Panc1 (cell line): ENCODE measurements at regions not wholly inside any gene's neighbourhood (a gene's known extent, or its start where the extent isn't known, plus 50 kb on each side); places are given as distances from the start of the nearest gene placed in this dataset.

Experiments used
- ATAC-seq: fragments of 200-7000 bp; cut with Tn5 transposase; 2 replicates; pipeline ENCODE4 v1.9.1; 2020; ENCODE audit warnings: mild to moderate bottlenecking, moderate library complexity
- BruUV-seq: library from RNA; stranded (reverse); fragments of 400-500 nt; replicated peaks from 2 replicates; lab custom pipeline; 2021; lab: Mats Ljungman, UMichigan
- CTCF ChIA-PET: fragments of 300-600 bp; sonication (Branson Sonifier 250); formaldehyde crosslinking; loops from one replicate; lab custom pipeline; 2022; ENCODE audit warnings: antibody characterized with exemption; lab: Charles Lee
- POLR2A ChIA-PET: fragments of 300-600 bp; sonication (Branson Sonifier 250); formaldehyde crosslinking; loops from one replicate; lab custom pipeline; 2022; ENCODE audit warnings: antibody characterized with exemption; lab: Charles Lee
- DNase-seq: peaks from one replicate; pipeline ENCODE4 v3.0.0-alpha.2; 2010; ENCODE audit warnings: low read depth, low spot score
- H3K27ac ChIP-seq: 2 replicates; pipeline ENCODE4 v1.5.1; 2011; ENCODE audit warnings: mild to moderate bottlenecking, low read length, inconsistent platforms
- H3K27me3 ChIP-seq: fragments of 200-500 bp; sonication (Bioruptor generic); 2 replicates; pipeline ENCODE4 v1.6.0; 2014; ENCODE audit warnings: low read length, inconsistent platforms; ENCODE audit not compliant: control insufficient read depth, insufficient read depth
- H3K36me3 ChIP-seq: fragments of 200-500 bp; sonication (Bioruptor generic); 2 replicates; pipeline ENCODE4 v1.5.1; 2014; ENCODE audit warnings: inconsistent platforms, mild to moderate bottlenecking, low read length, moderate library complexity; ENCODE audit not compliant: control insufficient read depth, insufficient read depth
- H3K4me1 ChIP-seq: 2 replicates; pipeline ENCODE4 v1.5.1; 2011; ENCODE audit warnings: inconsistent platforms, mild to moderate bottlenecking, low read length, moderate library complexity; ENCODE audit not compliant: control insufficient read depth, insufficient read depth
- H3K4me3 ChIP-seq, 2 experiments: 2 replicates each; pipeline ENCODE4 v1.5.1; 2011 to 2012; ENCODE audit warnings: low read depth in 2 of 2, low read length in 2 of 2, mild to moderate bottlenecking in 2 of 2, inconsistent platforms in 1 of 2, moderate library complexity in 1 of 2
- H3K9me3 ChIP-seq: fragments of 200-500 bp; sonication (Bioruptor generic); 2 replicates; pipeline ENCODE4 v1.5.1; 2014; ENCODE audit warnings: low read depth, mild to moderate bottlenecking, inconsistent platforms, low read length, moderate library complexity; ENCODE audit not compliant: control insufficient read depth, insufficient read depth
- POLR2AphosphoS5 ChIP-seq: IDR thresholded peaks from 2 replicates; pipeline ENCODE4 v1.6.1; 2012; ENCODE audit warnings: mild to moderate bottlenecking, low read depth, low read length, moderate library complexity
- SIN3A ChIP-seq: IDR thresholded peaks from 2 replicates; pipeline ENCODE4 v1.6.1; 2012; ENCODE audit warnings: low read depth, mild to moderate bottlenecking, low read length, moderate library complexity, borderline replicate concordance; ENCODE audit not compliant: insufficient read depth
- TCF7L2 ChIP-seq: IDR thresholded peaks from 2 replicates; pipeline ENCODE4 v1.6.1; 2011; ENCODE audit warnings: mild to moderate bottlenecking, low read depth, low read length, inconsistent platforms
- in situ Hi-C: cut with HindIII; loops from 2 replicates; pipeline ENCODE4 v1.10.0; 2016; ENCODE audit warnings: low sequenced_read_pairs, low pct_unique_long_range_greater_than_20kb
- intact Hi-C: fragments of 100-400 bp; cut with micrococcal nuclease; formaldehyde crosslinking; loops from one replicate; pipeline ENCODE4 v1.10.0; 2022; ENCODE audit not compliant: unreplicated experiment
- TF ChIP-seq, protein P1 (sequence below), 2 experiments: IDR thresholded peaks; 2 replicates each; pipeline ENCODE4 v1.6.1; 2011 to 2012; ENCODE audit warnings: low read depth in 2 of 2, control low read depth in 1 of 2, low read length in 1 of 2, mild to moderate bottlenecking in 1 of 2, moderate library complexity in 1 of 2; ENCODE audit not compliant: insufficient read depth in 1 of 2
- TF ChIP-seq, protein P2 (sequence below): fragments of 450-650 bp; IDR thresholded peaks from 2 replicates; pipeline ENCODE4 v1.5.1; 2017; ENCODE audit warnings: mild to moderate bottlenecking

DNA sequence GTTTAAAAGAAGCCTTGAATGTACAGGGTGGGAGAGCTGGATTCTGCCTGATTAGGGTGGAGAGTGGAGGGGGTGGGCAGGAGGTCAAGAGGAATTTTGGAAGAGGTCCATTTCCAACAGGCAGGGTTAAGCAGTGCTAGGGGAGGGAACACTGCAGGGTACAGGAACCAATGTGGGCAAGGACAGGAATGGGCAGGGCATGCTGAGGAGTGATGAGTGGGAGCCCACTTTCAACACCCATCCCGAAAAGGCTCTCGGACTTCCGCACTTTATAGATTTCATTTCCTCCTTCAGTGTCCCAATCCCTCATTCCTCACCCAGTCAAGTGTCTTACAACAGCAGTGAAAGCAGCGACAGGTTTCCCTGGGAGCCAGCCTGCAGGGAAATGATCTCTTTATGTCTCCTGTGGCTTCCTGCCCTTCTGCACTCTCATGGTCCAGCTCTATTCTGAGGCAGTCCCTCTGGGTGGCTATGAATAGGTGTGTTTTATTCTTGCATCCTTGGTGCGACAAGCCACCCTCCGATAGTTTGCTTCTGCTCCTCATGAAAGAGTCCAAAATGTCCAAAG is 50.5 kb upstream of the ZNF507 start:
- no peaks in the 10 kb centered on the region for H3K4me1 ChIP-seq
- intact Hi-C loops (no loop called here), in situ Hi-C loops (no loop called here)
- TF ChIP-seq, protein P1, sequence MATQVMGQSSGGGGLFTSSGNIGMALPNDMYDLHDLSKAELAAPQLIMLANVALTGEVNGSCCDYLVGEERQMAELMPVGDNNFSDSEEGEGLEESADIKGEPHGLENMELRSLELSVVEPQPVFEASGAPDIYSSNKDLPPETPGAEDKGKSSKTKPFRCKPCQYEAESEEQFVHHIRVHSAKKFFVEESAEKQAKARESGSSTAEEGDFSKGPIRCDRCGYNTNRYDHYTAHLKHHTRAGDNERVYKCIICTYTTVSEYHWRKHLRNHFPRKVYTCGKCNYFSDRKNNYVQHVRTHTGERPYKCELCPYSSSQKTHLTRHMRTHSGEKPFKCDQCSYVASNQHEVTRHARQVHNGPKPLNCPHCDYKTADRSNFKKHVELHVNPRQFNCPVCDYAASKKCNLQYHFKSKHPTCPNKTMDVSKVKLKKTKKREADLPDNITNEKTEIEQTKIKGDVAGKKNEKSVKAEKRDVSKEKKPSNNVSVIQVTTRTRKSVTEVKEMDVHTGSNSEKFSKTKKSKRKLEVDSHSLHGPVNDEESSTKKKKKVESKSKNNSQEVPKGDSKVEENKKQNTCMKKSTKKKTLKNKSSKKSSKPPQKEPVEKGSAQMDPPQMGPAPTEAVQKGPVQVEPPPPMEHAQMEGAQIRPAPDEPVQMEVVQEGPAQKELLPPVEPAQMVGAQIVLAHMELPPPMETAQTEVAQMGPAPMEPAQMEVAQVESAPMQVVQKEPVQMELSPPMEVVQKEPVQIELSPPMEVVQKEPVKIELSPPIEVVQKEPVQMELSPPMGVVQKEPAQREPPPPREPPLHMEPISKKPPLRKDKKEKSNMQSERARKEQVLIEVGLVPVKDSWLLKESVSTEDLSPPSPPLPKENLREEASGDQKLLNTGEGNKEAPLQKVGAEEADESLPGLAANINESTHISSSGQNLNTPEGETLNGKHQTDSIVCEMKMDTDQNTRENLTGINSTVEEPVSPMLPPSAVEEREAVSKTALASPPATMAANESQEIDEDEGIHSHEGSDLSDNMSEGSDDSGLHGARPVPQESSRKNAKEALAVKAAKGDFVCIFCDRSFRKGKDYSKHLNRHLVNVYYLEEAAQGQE (IDR thresholded peaks at IDR 0.05; ENCODE audit: insufficient read depth in 1 of 2, low read depth in 2 of 2, low read length in 1 of 2), result no peak
- TF ChIP-seq TCF7L2 (no peak), SIN3A (no peak), POLR2AphosphoS5 (no peak)
- TF ChIP-seq, protein P2, sequence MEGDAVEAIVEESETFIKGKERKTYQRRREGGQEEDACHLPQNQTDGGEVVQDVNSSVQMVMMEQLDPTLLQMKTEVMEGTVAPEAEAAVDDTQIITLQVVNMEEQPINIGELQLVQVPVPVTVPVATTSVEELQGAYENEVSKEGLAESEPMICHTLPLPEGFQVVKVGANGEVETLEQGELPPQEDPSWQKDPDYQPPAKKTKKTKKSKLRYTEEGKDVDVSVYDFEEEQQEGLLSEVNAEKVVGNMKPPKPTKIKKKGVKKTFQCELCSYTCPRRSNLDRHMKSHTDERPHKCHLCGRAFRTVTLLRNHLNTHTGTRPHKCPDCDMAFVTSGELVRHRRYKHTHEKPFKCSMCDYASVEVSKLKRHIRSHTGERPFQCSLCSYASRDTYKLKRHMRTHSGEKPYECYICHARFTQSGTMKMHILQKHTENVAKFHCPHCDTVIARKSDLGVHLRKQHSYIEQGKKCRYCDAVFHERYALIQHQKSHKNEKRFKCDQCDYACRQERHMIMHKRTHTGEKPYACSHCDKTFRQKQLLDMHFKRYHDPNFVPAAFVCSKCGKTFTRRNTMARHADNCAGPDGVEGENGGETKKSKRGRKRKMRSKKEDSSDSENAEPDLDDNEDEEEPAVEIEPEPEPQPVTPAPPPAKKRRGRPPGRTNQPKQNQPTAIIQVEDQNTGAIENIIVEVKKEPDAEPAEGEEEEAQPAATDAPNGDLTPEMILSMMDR, result no peak
- no peaks in the 10 kb centered on the region for H3K36me3 ChIP-seq
- H3K4me3 ChIP-seq, result no peak overlapping the region
- BruUV-seq, result no TSS peak
- H3K27me3 ChIP-seq, result no peaks in the 10 kb centered on the region
- no peak overlapping the region for H3K27ac ChIP-seq
- DNase-seq (no peak), ATAC-seq (peak; percentile 30; the same call in 1 of the 2 replicates)
- ChIA-PET CTCF (interaction anchor here (0.6 kb wide), 1 partner anchor 45 kb away, joined by 3 read pairs; no protein-coding TSS in a partner anchor), POLR2A (no interaction called here)
- no peaks in the 10 kb centered on the region for H3K9me3 ChIP-seq
